Activated CD8-positive, alpha-beta T cell treated with anti-CD3 and anti-CD28 coated beads for 36 hours (primary cell): ENCODE measurements at regions not wholly inside any gene's neighbourhood (a gene's known extent, or its start where the extent isn't known, plus 50 kb on each side); places are given as distances from the start of the nearest gene placed in this dataset.
A peak's percentile ranks its signal among the peaks of the same experiment; 100 is the strongest.
"Not testable (repeated sequence)": the region's sequence is repeated elsewhere in the genome, so short reads cannot be mapped to it uniquely, and the experiment has no call there.

ENCODE experiments used
- ATAC-seq: fragments of 200-7000 bp; cut with Tn5 transposase; one replicate; pipeline ENCODE4 v1.10.0; 2021; ENCODE audit warnings: mild to moderate bottlenecking, moderate library complexity
- CTCF ChIA-PET: fragments of 350-600 bp; sonication (Branson Sonifier 250); formaldehyde crosslinking; loops from one replicate; lab custom pipeline; 2021; ENCODE audit warnings: antibody characterized with exemption; lab: Charles Lee
- POLR2A ChIA-PET: fragments of 350-600 bp; sonication (Branson Sonifier 250); formaldehyde crosslinking; loops from one replicate; lab custom pipeline; 2021; ENCODE audit warnings: antibody characterized with exemption; lab: Charles Lee
- DNase-seq: peaks from one replicate; pipeline ENCODE4 v3.0.0-alpha.2; 2020
- H3K27ac Mint-ChIP-seq: one replicate; pipeline ENCODE4 v1.8.0; 2021; ENCODE audit warnings: mild to moderate bottlenecking, mixed read lengths
- H3K27me3 Mint-ChIP-seq: one replicate; pipeline ENCODE4 v1.8.0; 2021; ENCODE audit warnings: mixed read lengths
- H3K36me3 Mint-ChIP-seq: one replicate; pipeline ENCODE4 v1.8.0; 2021; ENCODE audit warnings: low read depth, mixed read lengths
- H3K4me1 Mint-ChIP-seq: one replicate; pipeline ENCODE4 v1.8.0; 2021; ENCODE audit warnings: low read depth, mixed read lengths
- H3K4me3 Mint-ChIP-seq: one replicate; pipeline ENCODE4 v1.8.0; 2021; ENCODE audit warnings: mild to moderate bottlenecking, moderate library complexity, mixed read lengths
- H3K9me3 Mint-ChIP-seq: one replicate; pipeline ENCODE4 v1.8.0; 2021; ENCODE audit warnings: mixed read lengths
- CTCF ChIP-seq: fragments of 200-600 bp; IDR thresholded peaks from one replicate; pipeline ENCODE4 v1.8.0; 2022; ENCODE audit warnings: antibody characterized with exemption, mild to moderate bottlenecking
- intact Hi-C: fragments of 100-400 bp; cut with micrococcal nuclease; formaldehyde crosslinking; loops from one replicate; pipeline ENCODE4 v1.10.0; 2022

- peaks cover 4% of the 10 kb centered on the region for H3K9me3 Mint-ChIP-seq
- POLR2A ChIA-PET = no interaction called here
- no peak for TF ChIP-seq CTCF
- intact Hi-C loops = no loop called here
- ATAC-seq (no peak), DNase-seq (no peak)
- H3K36me3 Mint-ChIP-seq = no peaks in the 10 kb centered on the region
- CTCF ChIA-PET = no interaction called here
- no peak overlapping the region for H3K4me3 Mint-ChIP-seq
- H3K27me3 Mint-ChIP-seq = no peaks in the 10 kb centered on the region
- no peaks in the 10 kb centered on the region for H3K4me1 Mint-ChIP-seq
- no peak overlapping the region for H3K27ac Mint-ChIP-seq
Measured at GRCh38 chr5:3325201-3325971, 270.2 kb upstream of the IRX1 start.

- ATAC-seq = no peak
- Mint-ChIP-seq H3K27ac (no peak overlapping the region), H3K36me3 (no peaks in the 10 kb centered on the region), H3K27me3 (no peaks in the 10 kb centered on the region), H3K9me3 (peaks cover 4% of the 10 kb centered on the region), H3K4me1 (no peaks in the 10 kb centered on the region), H3K4me3 (no peak overlapping the region)
- POLR2A ChIA-PET = no interaction called here
- DNase-seq = peak; percentile 6
- intact Hi-C loops = no loop called here
- CTCF ChIA-PET = no interaction called here
- TF ChIP-seq CTCF = no peak
Measured at GRCh38 chr5:3324421-3325101, 271.1 kb upstream of the IRX1 start.

- H3K4me3 Mint-ChIP-seq, H3K9me3 Mint-ChIP-seq, H3K27me3 Mint-ChIP-seq, intact Hi-C loops, H3K27ac Mint-ChIP-seq, H3K36me3 Mint-ChIP-seq, POLR2A ChIA-PET, ATAC-seq, DNase-seq, H3K4me1 Mint-ChIP-seq, CTCF ChIA-PET: not testable (repeated sequence)
Measured at GRCh38 chr5:3323966-3324365, 271.7 kb upstream of the IRX1 start.

- no peak for ATAC-seq
- intact Hi-C loops = no loop called here
- TF ChIP-seq CTCF = no peak
- H3K27ac Mint-ChIP-seq = no peak overlapping the region
- ChIA-PET CTCF (no interaction called here), POLR2A (no interaction called here)
- H3K4me3 Mint-ChIP-seq = no peak overlapping the region
- no peak for DNase-seq
- H3K4me1 Mint-ChIP-seq = no peaks in the 10 kb centered on the region
- peaks cover 4% of the 10 kb centered on the region for H3K9me3 Mint-ChIP-seq
- no peaks in the 10 kb centered on the region for H3K36me3 Mint-ChIP-seq
- no peaks in the 10 kb centered on the region for H3K27me3 Mint-ChIP-seq
Measured at GRCh38 chr5:3323144-3323543, 272.5 kb upstream of the IRX1 start.

GRCh38 chr5:3322642-3323041, 273.0 kb upstream of the IRX1 start:
- intact Hi-C loops = no loop called here
- ATAC-seq (no peak), DNase-seq (no peak)
- no peaks in the 10 kb centered on the region for H3K36me3 Mint-ChIP-seq
- H3K9me3 Mint-ChIP-seq = peaks cover 4% of the 10 kb centered on the region
- ChIA-PET CTCF (no interaction called here), POLR2A (no interaction called here)
- H3K27ac Mint-ChIP-seq = no peak overlapping the region
- no peaks in the 10 kb centered on the region for H3K4me1 Mint-ChIP-seq
- H3K4me3 Mint-ChIP-seq = no peak overlapping the region
- no peak for TF ChIP-seq CTCF
- no peaks in the 10 kb centered on the region for H3K27me3 Mint-ChIP-seq
